ENCODE measurements at regions not wholly inside any gene's neighbourhood (a gene's known extent, or its start where the extent isn't known, plus 50 kb on each side); places are given as distances from the start of the nearest gene placed in this dataset.

DNA sequence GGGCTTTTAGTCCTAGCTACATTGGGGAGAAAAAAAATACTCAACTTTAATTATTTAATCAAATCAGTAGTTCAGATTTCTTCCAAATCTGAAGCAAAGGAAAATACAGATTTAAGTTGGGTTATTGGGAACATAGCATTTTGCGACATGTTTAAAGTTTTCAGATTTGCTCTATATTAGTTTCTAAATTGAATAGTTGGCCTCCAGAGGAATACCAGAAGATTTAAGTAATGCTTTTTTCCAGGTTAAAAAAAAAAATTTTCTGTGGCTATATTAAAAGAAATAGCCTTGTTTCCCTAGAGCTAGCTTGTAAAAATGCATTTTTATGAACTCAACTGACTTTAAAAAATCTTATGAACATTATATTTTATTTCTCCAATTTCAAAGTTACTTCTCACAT, 115.9 kb downstream of the DDX53 start:
- no peak overlapping the region for H3K4me3 ChIP-seq (ENCODE audit: low read depth, low read length)
- no peaks in the 10 kb centered on the region for H3K9me3 ChIP-seq (ENCODE audit: control insufficient read depth, insufficient read depth, low read depth, low read length)
- H3K4me1 ChIP-seq (ENCODE audit: control insufficient read depth, insufficient read depth, low read length) = no peaks in the 10 kb centered on the region
- H3K27ac ChIP-seq (ENCODE audit: extremely low read depth, low read depth, low read length) = no peak overlapping the region
- CTCF ChIA-PET = no interaction called here
- H3K36me3 ChIP-seq (ENCODE audit: control insufficient read depth in 2 of 2, insufficient read depth in 1 of 2, low read length in 2 of 2) = no peaks in the 10 kb centered on the region
- TF ChIP-seq, protein P1, sequence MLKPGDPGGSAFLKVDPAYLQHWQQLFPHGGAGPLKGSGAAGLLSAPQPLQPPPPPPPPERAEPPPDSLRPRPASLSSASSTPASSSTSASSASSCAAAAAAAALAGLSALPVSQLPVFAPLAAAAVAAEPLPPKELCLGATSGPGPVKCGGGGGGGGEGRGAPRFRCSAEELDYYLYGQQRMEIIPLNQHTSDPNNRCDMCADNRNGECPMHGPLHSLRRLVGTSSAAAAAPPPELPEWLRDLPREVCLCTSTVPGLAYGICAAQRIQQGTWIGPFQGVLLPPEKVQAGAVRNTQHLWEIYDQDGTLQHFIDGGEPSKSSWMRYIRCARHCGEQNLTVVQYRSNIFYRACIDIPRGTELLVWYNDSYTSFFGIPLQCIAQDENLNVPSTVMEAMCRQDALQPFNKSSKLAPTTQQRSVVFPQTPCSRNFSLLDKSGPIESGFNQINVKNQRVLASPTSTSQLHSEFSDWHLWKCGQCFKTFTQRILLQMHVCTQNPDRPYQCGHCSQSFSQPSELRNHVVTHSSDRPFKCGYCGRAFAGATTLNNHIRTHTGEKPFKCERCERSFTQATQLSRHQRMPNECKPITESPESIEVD (tag by site-specific recombination; IDR thresholded peaks at IDR 0.05) = no peak
- no peak for TF ChIP-seq ZNF664 (tag by site-specific recombination; IDR thresholded peaks at IDR 0.05)
- TF ChIP-seq ZNF677 (tag by site-specific recombination; IDR thresholded peaks at IDR 0.05) = no peak
- TF ChIP-seq, protein P2, sequence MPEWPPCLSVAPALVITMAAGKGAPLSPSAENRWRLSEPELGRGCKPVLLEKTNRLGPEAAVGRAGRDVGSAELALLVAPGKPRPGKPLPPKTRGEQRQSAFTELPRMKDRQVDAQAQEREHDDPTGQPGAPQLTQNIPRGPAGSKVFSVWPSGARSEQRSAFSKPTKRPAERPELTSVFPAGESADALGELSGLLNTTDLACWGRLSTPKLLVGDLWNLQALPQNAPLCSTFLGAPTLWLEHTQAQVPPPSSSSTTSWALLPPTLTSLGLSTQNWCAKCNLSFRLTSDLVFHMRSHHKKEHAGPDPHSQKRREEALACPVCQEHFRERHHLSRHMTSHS (tag by site-specific recombination; IDR thresholded peaks at IDR 0.05) = no peak
- TF ChIP-seq, protein P3, sequence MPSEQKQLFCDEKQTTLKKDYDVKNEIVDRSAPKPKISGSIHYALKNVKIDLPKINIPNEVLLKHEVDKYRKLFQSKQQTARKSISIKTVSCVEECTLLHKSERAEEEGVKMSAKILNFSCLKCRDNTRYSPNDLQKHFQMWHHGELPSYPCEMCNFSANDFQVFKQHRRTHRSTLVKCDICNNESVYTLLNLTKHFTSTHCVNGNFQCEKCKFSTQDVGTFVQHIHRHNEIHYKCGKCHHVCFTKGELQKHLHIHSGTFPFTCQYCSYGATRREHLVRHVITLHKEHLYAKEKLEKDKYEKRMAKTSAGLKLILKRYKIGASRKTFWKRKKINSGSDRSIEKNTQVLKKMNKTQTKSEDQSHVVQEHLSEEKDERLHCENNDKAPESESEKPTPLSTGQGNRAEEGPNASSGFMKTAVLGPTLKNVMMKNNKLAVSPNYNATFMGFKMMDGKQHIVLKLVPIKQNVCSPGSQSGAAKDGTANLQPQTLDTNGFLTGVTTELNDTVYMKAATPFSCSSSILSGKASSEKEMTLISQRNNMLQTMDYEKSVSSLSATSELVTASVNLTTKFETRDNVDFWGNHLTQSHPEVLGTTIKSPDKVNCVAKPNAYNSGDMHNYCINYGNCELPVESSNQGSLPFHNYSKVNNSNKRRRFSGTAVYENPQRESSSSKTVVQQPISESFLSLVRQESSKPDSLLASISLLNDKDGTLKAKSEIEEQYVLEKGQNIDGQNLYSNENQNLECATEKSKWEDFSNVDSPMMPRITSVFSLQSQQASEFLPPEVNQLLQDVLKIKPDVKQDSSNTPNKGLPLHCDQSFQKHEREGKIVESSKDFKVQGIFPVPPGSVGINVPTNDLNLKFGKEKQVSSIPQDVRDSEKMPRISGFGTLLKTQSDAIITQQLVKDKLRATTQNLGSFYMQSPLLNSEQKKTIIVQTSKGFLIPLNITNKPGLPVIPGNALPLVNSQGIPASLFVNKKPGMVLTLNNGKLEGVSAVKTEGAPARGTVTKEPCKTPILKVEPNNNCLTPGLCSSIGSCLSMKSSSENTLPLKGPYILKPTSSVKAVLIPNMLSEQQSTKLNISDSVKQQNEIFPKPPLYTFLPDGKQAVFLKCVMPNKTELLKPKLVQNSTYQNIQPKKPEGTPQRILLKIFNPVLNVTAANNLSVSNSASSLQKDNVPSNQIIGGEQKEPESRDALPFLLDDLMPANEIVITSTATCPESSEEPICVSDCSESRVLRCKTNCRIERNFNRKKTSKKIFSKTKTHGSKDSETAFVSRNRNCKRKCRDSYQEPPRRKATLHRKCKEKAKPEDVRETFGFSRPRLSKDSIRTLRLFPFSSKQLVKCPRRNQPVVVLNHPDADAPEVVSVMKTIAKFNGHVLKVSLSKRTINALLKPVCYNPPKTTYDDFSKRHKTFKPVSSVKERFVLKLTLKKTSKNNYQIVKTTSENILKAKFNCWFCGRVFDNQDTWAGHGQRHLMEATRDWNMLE (tag by site-specific recombination; conservative IDR thresholded peaks at IDR 0.05; ENCODE audit: low read depth) = no peak
- TF ChIP-seq, protein P4, sequence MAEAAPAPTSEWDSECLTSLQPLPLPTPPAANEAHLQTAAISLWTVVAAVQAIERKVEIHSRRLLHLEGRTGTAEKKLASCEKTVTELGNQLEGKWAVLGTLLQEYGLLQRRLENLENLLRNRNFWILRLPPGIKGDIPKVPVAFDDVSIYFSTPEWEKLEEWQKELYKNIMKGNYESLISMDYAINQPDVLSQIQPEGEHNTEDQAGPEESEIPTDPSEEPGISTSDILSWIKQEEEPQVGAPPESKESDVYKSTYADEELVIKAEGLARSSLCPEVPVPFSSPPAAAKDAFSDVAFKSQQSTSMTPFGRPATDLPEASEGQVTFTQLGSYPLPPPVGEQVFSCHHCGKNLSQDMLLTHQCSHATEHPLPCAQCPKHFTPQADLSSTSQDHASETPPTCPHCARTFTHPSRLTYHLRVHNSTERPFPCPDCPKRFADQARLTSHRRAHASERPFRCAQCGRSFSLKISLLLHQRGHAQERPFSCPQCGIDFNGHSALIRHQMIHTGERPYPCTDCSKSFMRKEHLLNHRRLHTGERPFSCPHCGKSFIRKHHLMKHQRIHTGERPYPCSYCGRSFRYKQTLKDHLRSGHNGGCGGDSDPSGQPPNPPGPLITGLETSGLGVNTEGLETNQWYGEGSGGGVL (tag by site-specific recombination; IDR thresholded peaks at IDR 0.05) = no peak
- TF ChIP-seq, protein P5, sequence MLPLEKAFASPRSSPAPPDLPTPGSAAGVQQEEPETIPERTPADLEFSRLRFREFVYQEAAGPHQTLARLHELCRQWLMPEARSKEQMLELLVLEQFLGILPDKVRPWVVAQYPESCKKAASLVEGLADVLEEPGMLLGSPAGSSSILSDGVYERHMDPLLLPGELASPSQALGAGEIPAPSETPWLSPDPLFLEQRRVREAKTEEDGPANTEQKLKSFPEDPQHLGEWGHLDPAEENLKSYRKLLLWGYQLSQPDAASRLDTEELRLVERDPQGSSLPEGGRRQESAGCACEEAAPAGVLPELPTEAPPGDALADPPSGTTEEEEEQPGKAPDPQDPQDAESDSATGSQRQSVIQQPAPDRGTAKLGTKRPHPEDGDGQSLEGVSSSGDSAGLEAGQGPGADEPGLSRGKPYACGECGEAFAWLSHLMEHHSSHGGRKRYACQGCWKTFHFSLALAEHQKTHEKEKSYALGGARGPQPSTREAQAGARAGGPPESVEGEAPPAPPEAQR (tag by site-specific recombination; IDR thresholded peaks at IDR 0.05) = no peak
- TF ChIP-seq ZIC2 (tag by site-specific recombination; IDR thresholded peaks at IDR 0.05) = no peak
- TF ChIP-seq TRIM28 (IDR thresholded peaks at IDR 0.05; ENCODE audit: borderline replicate concordance, low read length) = no peak
- TF ChIP-seq OVOL3 (tag by site-specific recombination; IDR thresholded peaks at IDR 0.05) = no peak
- TF ChIP-seq ZNF433 (tag by site-specific recombination; IDR thresholded peaks at IDR 0.05; ENCODE audit: low read depth) = no peak
- no peak for TF ChIP-seq ZNF423 (tag by site-specific recombination; IDR thresholded peaks at IDR 0.05)
- TF ChIP-seq ZNF768 (tag by site-specific recombination; IDR thresholded peaks at IDR 0.05) = no peak
- TF ChIP-seq, protein P6, sequence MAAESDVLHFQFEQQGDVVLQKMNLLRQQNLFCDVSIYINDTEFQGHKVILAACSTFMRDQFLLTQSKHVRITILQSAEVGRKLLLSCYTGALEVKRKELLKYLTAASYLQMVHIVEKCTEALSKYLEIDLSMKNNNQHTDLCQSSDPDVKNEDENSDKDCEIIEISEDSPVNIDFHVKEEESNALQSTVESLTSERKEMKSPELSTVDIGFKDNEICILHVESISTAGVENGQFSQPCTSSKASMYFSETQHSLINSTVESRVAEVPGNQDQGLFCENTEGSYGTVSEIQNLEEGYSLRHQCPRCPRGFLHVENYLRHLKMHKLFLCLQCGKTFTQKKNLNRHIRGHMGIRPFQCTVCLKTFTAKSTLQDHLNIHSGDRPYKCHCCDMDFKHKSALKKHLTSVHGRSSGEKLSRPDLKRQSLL (tag by site-specific recombination; IDR thresholded peaks at IDR 0.05) = no peak
- no peak for TF ChIP-seq ZNF561 (tag by site-specific recombination; IDR thresholded peaks at IDR 0.05; ENCODE audit: borderline replicate concordance)
- TF ChIP-seq, protein P7, sequence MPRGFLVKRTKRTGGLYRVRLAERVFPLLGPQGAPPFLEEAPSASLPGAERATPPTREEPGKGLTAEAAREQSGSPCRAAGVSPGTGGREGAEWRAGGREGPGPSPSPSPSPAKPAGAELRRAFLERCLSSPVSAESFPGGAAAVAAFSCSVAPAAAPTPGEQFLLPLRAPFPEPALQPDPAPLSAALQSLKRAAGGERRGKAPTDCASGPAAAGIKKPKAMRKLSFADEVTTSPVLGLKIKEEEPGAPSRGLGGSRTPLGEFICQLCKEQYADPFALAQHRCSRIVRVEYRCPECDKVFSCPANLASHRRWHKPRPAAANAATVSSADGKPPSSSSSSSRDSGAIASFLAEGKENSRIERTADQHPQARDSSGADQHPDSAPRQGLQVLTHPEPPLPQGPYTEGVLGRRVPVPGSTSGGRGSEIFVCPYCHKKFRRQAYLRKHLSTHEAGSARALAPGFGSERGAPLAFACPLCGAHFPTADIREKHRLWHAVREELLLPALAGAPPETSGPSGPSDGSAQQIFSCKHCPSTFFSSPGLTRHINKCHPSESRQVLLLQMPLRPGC (tag by site-specific recombination; IDR thresholded peaks at IDR 0.05) = no peak
- TF ChIP-seq YY2 (tag by site-specific recombination; IDR thresholded peaks at IDR 0.05) = no peak
- no peak for TF ChIP-seq SP2 (tag by site-specific recombination; IDR thresholded peaks at IDR 0.05)
- TF ChIP-seq, protein P8, sequence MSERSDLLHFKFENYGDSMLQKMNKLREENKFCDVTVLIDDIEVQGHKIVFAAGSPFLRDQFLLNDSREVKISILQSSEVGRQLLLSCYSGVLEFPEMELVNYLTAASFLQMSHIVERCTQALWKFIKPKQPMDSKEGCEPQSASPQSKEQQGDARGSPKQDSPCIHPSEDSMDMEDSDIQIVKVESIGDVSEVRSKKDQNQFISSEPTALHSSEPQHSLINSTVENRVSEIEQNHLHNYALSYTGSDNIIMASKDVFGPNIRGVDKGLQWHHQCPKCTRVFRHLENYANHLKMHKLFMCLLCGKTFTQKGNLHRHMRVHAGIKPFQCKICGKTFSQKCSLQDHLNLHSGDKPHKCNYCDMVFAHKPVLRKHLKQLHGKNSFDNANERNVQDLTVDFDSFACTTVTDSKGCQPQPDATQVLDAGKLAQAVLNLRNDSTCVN (tag by site-specific recombination; optimal IDR thresholded peaks at IDR 0.05) = no peak
- POLR2A ChIA-PET = no interaction called here

Measured in HEK293 (cell line).